ENCODE measurements at regions not wholly inside any gene's neighbourhood (a gene's known extent, or its start where the extent isn't known, plus 50 kb on each side); places are given as distances from the start of the nearest gene placed in this dataset.

DNA sequence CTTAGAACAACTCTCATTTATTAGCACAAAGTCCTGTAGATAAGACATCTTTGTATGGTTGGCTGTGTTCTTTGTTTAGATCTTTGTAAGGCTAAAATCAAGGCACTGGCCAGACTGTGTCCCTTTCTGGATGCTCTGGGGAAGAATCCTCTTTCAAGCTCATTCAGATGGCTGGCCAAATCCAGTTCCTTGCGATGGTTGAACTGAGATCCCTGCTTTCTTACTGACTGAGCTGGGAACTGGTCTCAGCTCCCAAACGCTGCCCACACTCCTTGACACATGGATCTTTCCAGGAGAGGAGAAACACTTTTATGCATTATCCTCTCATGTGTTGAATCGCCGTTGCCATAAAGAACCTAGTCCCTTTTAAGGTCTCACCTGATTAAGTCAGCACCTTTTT, 586.5 kb upstream of the IGFBP3 start:
- no peaks in the 10 kb centered on the region for H3K27me3 ChIP-seq (replicated peaks in 1 of 2; ENCODE audit: control insufficient read depth in 2 of 2, insufficient read depth in 2 of 2, low read length in 1 of 2)
- no TSS peak for BruUV-seq (replicated peaks)
- no peaks in the 10 kb centered on the region for H3K9me3 ChIP-seq (replicated peaks; ENCODE audit: control insufficient read depth, insufficient read depth, low read length)
- no peak overlapping the region for H3K27ac ChIP-seq (ENCODE audit: control insufficient read depth, insufficient read depth)
- CTCF ChIA-PET: no interaction called here
- RAD21 ChIA-PET (ENCODE audit: unreplicated experiment): interaction anchor here (1.2 kb wide), 1 partner anchor 61 kb away, joined by 3 read pairs; no protein-coding TSS in a partner anchor
- no peaks in the 10 kb centered on the region for H3K79me2 ChIP-seq (ENCODE audit: control insufficient read depth, insufficient read depth, low read length)
- TF ChIP-seq HDGF (IDR thresholded peaks at IDR 0.05): no peak
- TF ChIP-seq BACH1 (IDR thresholded peaks at IDR 0.05; ENCODE audit: borderline replicate concordance): no peak
- no peak for TF ChIP-seq TAF1 (IDR thresholded peaks at IDR 0.05; ENCODE audit: borderline replicate concordance, low read depth, low read length)
- TF ChIP-seq, protein P1, sequence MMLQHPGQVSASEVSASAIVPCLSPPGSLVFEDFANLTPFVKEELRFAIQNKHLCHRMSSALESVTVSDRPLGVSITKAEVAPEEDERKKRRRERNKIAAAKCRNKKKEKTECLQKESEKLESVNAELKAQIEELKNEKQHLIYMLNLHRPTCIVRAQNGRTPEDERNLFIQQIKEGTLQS (IDR thresholded peaks at IDR 0.05; ENCODE audit: borderline replicate concordance, extremely low read depth, low read depth, low read length): no peak
- TF ChIP-seq SMC3 (IDR thresholded peaks at IDR 0.05; ENCODE audit: borderline replicate concordance, low read length): no peak
- TF ChIP-seq, protein P2, sequence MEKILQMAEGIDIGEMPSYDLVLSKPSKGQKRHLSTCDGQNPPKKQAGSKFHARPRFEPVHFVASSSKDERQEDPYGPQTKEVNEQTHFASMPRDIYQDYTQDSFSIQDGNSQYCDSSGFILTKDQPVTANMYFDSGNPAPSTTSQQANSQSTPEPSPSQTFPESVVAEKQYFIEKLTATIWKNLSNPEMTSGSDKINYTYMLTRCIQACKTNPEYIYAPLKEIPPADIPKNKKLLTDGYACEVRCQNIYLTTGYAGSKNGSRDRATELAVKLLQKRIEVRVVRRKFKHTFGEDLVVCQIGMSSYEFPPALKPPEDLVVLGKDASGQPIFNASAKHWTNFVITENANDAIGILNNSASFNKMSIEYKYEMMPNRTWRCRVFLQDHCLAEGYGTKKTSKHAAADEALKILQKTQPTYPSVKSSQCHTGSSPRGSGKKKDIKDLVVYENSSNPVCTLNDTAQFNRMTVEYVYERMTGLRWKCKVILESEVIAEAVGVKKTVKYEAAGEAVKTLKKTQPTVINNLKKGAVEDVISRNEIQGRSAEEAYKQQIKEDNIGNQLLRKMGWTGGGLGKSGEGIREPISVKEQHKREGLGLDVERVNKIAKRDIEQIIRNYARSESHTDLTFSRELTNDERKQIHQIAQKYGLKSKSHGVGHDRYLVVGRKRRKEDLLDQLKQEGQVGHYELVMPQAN (conservative IDR thresholded peaks at IDR 0.05): no peak
- TF ChIP-seq POLR2A (IDR thresholded peaks at IDR 0.05; ENCODE audit: low read depth, low read length): no peak
- no peak for TF ChIP-seq YY1 (IDR thresholded peaks at IDR 0.05; ENCODE audit: low read depth, low read length)
- no peak for TF ChIP-seq SMAD1 (IDR thresholded peaks at IDR 0.05; ENCODE audit: low read depth, partially characterized antibody)
- no peak for TF ChIP-seq PRDM15 (CRISPR knock-in tag; IDR thresholded peaks at IDR 0.05)
- TF ChIP-seq ZNF622 (IDR thresholded peaks at IDR 0.05): no peak
- TF ChIP-seq ZSCAN29 (IDR thresholded peaks at IDR 0.05): no peak
- TF ChIP-seq IRF3 (IDR thresholded peaks at IDR 0.05): no peak
- TF ChIP-seq TCF12 (IDR thresholded peaks at IDR 0.05; ENCODE audit: low read depth, low read length): no peak
- no peak for TF ChIP-seq SUPT20H (IDR thresholded peaks at IDR 0.05; ENCODE audit: borderline replicate concordance, control insufficient read depth, low read depth, low read length)
- TF ChIP-seq, protein P3, sequence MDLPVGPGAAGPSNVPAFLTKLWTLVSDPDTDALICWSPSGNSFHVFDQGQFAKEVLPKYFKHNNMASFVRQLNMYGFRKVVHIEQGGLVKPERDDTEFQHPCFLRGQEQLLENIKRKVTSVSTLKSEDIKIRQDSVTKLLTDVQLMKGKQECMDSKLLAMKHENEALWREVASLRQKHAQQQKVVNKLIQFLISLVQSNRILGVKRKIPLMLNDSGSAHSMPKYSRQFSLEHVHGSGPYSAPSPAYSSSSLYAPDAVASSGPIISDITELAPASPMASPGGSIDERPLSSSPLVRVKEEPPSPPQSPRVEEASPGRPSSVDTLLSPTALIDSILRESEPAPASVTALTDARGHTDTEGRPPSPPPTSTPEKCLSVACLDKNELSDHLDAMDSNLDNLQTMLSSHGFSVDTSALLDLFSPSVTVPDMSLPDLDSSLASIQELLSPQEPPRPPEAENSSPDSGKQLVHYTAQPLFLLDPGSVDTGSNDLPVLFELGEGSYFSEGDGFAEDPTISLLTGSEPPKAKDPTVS (IDR thresholded peaks at IDR 0.05; ENCODE audit: low read depth, low read length): no peak
- no peak for DNase-seq (ENCODE audit: low read depth, low spot score)
- no peak for FAIRE-seq
- in situ Hi-C loops (cut with MboI): no loop called here
- SMC1A ChIA-PET (ENCODE audit: uncharacterized antibody, unreplicated experiment): no interaction called here
- POLR2A ChIA-PET: no interaction called here
- no peak overlapping the region for H3K4me3 ChIP-seq
- no peak for ATAC-seq
- no peak overlapping the region for H2AFZ ChIP-seq (ENCODE audit: control insufficient read depth, low read depth, low read length)
- H4K20me1 ChIP-seq (ENCODE audit: control insufficient read depth, insufficient read depth): no peaks in the 10 kb centered on the region
- intact Hi-C loops (cut with micrococcal nuclease; ENCODE audit: unreplicated experiment): no loop called here
- no peaks in the 10 kb centered on the region for H3K36me3 ChIP-seq (ENCODE audit: control insufficient read depth in 2 of 2, insufficient read depth in 2 of 2, low read length in 1 of 2)
- H3K9ac ChIP-seq (ENCODE audit: control insufficient read depth, insufficient read depth, low read length): no peak overlapping the region
- 32% methylated on average over 4 of the region's 4 CpGs for WGBS (ENCODE audit: insufficient coverage, insufficient replicate concordance, low lambda C conversion rate, missing lambda C conversion rate)
- no peak overlapping the region for H3K4me2 ChIP-seq (ENCODE audit: control insufficient read depth, insufficient read depth)
- no peaks in the 10 kb centered on the region for H3K4me1 ChIP-seq (ENCODE audit: control insufficient read depth, insufficient read depth, low read length)
